GM19351 (cell line): ENCODE measurements at regions not wholly inside any gene's neighbourhood (a gene's known extent, or its start where the extent isn't known, plus 50 kb on each side); places are given as distances from the start of the nearest gene placed in this dataset.

Experiments
- ATAC-seq: cut with Tn5 transposase; IDR thresholded peaks from one replicate; pipeline ENCODE4 v1.9.1; 2021; ENCODE audit warnings: mild to moderate bottlenecking, moderate library complexity; ENCODE audit not compliant: unreplicated experiment

GRCh38 chr10:6781133-6781770, 201.2 kb upstream of the PRKCQ start:
- no peak for ATAC-seq

DNA sequence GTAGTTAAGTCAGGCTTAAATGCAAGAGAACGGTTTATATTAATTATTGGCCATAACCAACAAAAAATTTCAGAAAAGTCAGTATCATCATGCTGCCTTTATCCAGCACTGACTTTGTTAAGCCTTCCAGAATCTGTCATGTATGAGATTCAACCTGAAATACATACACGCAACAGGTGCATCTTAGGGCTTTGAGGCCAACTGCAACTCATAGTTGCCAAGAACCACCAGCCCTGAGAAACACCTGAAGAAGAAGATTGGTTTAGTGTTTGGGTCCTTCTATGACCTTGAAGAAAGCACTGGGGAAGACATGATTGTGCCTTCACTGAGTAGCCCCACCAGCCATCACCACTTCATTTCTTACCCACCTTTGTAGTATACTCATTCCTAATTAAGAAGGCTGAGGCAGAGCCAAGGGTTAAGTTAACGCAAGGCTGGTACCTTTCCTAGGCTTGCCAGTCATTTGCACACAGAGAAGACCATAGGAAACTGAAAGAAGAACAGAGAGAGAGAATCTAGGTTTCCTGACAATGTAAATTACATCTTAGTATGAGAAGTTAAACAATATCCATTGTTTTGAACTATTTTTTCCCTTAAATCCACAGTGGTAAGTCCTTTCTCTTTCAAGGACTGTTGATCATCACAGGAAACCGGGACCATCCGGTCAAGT, 200.1 kb upstream of the PRKCQ start:
- no peak for ATAC-seq

- ATAC-seq: no peak
These were observed 199.1 kb upstream of the PRKCQ start for GRCh38 chr10:6778992-6779701.

GRCh38 chr10:6776170-6776569, 196.1 kb upstream of the PRKCQ start:
- ATAC-seq: no peak

DNA sequence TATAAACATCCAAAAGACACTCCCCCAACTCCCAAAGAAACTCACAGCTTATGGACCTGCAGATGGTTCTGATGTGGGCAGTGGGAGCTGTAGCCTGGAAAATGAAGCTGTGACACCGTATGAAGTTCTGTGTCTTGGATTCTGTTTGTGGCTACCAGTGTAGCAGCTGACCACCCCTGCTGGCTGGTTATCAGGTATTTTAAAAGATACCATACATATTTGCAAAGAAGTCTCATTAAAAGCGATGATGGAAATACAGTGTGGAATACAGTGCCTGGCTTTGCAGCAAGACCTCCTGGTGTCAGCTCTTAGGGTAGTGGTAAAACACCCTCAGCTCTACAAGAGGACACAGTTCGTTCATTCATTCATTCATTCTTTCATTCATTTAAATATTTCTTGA, 194.3 kb upstream of the PRKCQ start:
- ATAC-seq: no peak

GRCh38 chr10:6771331-6771730, 191.3 kb upstream of the PRKCQ start:
- no peak for ATAC-seq

DNA sequence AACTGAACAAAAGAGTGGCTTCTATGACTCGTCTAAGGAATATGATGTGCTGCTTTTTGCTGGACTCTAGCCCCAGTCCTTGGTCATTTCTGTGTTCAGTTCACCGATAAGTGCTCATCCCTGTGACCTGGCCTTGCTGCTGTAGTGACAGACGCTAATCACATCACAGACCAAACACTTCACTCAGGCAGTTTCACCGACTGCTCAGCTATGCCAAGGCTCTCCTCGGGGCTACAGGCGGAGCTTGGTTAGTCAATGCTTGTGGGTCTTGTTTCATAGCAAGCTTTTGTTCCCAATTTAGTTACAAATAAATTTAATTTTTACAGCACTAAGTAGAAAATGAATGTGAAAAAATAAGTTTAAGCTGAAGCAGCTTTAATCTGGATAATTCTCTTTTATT, 190.8 kb upstream of the PRKCQ start:
- no peak for ATAC-seq

- ATAC-seq: peak; percentile 86
These were observed 189.8 kb upstream of the PRKCQ start for GRCh38 chr10:6769704-6770417.

GRCh38 chr10:6766131-6766801, 186.2 kb upstream of the PRKCQ start:
- no peak for ATAC-seq

DNA sequence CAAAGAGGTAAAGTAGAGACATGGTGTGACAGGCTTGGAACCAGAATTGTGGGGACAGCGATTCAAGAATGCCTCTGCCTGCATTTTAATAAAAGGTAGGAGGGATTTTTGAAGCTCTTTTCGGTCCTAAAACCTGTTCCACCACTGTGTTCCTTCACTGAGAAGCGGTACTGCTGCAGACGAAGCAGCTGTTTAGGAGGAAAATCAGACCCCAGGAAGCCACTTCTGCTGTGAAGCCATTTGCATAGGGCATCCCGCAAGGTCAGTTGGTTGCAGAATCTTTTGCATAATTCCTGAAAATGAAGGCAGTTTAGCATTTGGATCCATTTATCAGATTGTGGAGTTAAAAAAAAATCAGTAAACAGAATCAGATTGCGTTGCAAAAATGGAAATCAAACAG, 183.3 kb upstream of the PRKCQ start:
- no peak for ATAC-seq

DNA sequence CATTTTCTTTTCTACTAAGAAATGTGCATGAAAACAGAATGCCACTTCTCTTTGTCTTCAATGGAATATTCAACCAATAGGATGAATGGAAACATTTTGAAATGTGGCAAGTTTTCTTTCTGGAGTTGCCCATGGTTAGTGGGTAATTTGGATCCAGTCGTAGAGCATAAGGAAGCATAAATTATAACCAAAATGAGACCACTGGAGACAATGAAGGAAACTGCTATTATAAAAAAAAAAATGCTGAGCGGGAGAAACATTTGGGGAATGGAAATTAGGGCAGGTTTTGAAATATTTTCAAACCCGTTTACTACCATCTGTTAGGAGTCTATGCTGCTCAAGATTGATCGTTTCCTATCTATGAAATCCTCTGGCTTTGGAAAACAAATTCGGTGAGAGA, 182.9 kb upstream of the PRKCQ start:
- no peak for ATAC-seq

- no peak for ATAC-seq
These were observed 179.9 kb upstream of the PRKCQ start for GRCh38 chr10:6759961-6760360.

DNA sequence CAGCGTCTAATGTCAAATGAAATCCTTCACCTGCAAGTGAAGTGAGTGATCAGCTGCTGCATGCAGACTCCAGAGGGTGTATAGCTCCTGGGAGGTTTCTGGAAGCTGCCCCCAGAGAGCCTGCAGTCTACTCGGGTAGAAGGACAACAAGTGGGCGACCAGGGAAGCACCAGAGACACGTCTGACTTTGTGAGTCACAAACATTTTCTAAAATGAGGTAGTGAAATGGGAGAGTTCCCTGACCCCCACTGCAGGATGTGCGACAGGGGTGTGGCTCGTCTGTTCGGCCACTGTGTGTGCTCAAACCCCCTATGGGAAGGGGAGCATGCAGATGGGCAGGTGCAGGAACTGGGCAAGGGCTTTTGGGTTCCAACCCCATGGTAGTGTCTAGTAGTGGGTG, 177.1 kb upstream of the PRKCQ start:
- no peak for ATAC-seq

DNA sequence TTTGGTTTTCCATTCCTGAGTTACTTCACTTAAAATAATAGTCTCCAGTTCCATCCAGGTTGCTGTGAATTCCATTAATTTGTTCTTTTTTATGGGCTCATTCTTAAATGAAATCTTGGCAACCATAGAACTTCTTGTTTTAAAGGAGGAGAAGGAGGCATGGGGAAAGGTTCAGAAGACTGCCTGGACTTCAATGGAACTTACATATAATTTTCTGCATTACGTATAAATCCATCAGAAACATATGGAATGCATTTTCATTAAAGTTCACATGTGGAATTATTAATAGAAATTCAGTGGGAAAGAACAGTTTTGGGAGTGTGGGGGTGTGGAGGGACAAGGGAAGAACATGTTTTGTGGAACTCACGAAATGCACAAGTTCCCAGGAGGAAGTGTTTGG, 176.6 kb upstream of the PRKCQ start:
- ATAC-seq: no peak

- ATAC-seq: peak; percentile 76
These were observed 175.8 kb upstream of the PRKCQ start for GRCh38 chr10:6755781-6756460.

DNA sequence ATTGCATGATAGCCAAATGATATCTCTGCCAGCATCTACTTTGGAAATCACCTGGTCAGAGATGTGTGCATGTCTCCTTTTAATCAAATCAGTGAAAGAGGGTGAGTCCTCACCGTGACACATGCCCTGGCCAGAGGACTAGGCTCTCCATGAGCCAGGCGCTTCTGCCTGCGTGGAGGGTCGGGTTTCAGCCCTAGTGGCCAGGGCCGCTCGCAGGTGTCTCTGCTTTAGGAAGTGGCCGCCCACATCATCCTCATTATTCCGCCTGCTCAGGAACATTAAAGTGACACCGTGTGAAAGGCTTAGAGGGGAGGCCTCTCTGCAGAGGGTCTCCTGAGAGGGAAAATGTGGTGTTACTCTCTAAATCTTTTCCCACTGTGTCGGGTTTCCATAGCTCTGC, 173.6 kb upstream of the PRKCQ start:
- ATAC-seq: no peak

DNA sequence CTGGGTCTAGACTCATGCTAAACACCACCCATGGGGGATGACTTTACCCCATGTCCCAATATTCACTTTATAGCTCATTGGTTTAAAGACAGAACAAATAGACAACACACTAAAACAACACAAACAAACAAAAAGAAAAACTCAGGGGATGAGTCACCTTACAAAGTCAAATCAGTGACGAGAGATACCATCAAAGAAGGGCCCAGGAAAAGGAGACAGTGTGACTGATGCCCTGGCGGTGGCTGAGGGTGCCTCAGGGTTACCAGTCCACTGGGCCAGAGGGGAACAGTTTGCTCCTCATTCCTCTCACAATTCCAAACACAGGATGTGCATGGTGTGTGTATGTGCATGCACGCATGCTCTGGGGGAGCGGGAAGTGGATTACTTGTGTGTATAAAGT, 171.3 kb upstream of the PRKCQ start:
- ATAC-seq: no peak

DNA sequence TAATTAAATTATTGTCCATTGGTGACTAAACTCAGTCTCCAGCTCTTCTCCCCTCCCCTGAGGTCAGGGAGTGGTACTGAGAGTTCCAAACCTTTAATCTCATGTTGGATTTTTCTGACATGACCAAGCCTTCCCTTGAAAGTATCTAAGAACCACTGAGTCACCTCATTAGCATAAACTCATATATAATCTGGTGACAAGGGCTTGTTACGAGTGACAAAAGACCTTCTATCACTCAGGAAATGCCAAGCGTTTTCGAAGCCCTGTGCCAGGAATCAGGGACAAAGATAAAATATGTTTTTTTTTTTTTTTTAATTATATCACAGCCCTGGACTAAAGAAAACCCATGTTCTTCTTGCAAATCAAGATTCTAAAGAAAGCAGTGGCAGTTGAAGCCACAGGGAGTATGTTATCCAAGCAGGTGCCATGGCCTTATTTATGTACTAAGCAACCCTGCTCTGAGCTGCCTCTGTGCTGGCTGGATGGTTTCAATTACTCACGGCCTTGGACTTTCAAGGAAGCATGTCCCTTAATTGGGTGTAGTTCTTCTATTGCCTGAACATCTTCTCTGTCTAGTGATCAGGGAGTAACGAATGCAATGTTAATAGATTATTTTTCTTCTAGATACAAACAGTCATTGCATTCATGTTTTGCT, 169.0 kb upstream of the PRKCQ start:
- ATAC-seq: no peak

GRCh38 chr10:6748029-6748428, 168.0 kb upstream of the PRKCQ start:
- ATAC-seq: no peak

- no peak for ATAC-seq
These were observed 166.7 kb upstream of the PRKCQ start for GRCh38 chr10:6746782-6747181.
